OCI-LY3 (cell line): ENCODE measurements at regions not wholly inside any gene's neighbourhood (a gene's known extent, or its start where the extent isn't known, plus 50 kb on each side); places are given as distances from the start of the nearest gene placed in this dataset.

Source experiments
- CTCF ChIP-seq: fragments of 200-600, 300-600 bp; sonication (generic); IDR thresholded peaks from 2 replicates; pipeline ENCODE4 v1.5.1; 2014; ENCODE audit warnings: antibody characterized with exemption, low read length, low read depth
- EZH2phosphoT487 ChIP-seq: fragments of 200-600 bp; shearing (Covaris generic); IDR thresholded peaks from 2 replicates; pipeline ENCODE4 v1.6.1; 2018; ENCODE audit warnings: antibody characterized with exemption, mixed run types, low read depth

DNA sequence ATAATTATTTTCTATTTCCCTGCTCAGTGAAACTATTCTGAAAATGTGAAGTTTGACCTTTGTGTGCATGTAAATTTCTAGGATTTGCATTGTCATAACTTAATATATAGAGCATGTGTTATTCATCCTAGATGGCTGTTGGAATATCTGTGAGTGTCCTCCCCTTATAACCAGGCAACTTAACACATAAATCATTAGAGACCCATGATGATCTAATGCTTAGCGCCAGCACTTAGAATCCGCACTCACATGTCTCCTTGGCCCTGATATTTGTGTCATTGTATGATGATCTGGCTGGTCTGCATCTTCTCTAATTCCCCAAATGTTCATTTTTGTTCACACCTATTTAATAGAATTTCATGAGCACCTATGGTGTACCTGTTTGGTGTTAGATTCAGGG lies 1354.5 kb downstream of the XPNPEP1 start:
- TF ChIP-seq CTCF (no peak), EZH2phosphoT487 (no peak)
